ENCODE measurements at regions not wholly inside any gene's neighbourhood (a gene's known extent, or its start where the extent isn't known, plus 50 kb on each side); places are given as distances from the start of the nearest gene placed in this dataset.
"Not testable (repeated sequence)": the region's sequence is repeated elsewhere in the genome, so short reads cannot be mapped to it uniquely, and the experiment has no call there.

DNA sequence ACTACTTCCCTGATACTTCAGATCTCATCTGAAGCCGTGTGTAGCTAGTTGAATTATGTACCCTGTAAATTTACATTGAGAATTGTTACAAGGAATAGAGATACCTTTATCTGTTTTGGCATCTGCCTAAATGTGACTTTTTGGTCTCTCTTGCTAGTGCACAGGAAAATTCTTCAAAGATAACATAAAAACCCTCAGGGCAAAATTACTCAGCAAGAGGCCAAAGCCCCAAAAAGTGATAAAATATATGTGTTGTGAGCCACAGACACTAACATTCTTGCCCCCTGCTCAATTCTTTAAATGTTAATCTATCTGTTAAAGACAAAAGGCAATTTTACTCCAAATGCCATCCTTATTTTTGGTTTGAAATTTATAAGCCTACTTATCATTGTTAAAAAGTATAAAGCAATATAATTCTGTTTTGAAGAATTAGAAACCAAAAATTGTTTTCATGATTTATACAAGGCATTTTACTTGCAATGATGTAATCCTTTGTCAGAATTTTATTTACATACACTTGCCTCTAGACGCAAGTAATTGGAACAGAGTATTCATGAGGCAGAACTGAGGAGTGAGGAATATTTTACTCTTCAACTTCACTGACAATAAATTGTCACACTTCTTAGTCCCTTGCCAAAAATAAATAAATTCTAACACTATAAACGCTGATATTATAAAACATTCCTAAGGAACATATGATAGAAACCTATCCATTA lies 186.2 kb downstream of the EPM2A start:
- no peaks in the 10 kb centered on the region for H3K27me3 Mint-ChIP-seq (ENCODE audit: low read depth)
- no peaks in the 10 kb centered on the region for H3K36me3 Mint-ChIP-seq (ENCODE audit: insufficient read depth)
- no peak overlapping the region for H3K4me3 Mint-ChIP-seq
- DNase-seq (no peak), ATAC-seq (no peak)
- H3K9me3 Mint-ChIP-seq, result no peaks in the 10 kb centered on the region
- no peaks in the 10 kb centered on the region for H3K4me1 Mint-ChIP-seq (ENCODE audit: low read depth)

GRCh38 chr6:145551164-145551563 lies 184.2 kb downstream of the EPM2A start:
- Mint-ChIP-seq H3K36me3 (ENCODE audit: insufficient read depth) (no peaks in the 10 kb centered on the region), H3K27me3 (ENCODE audit: low read depth) (no peaks in the 10 kb centered on the region), H3K4me3 (no peak overlapping the region), H3K9me3 (no peaks in the 10 kb centered on the region), H3K4me1 (ENCODE audit: low read depth) (no peaks in the 10 kb centered on the region)
- DNase-seq (no peak), ATAC-seq (no peak)

GRCh38 chr6:145555084-145555483 lies 180.2 kb downstream of the EPM2A start:
- no peak overlapping the region for H3K4me3 Mint-ChIP-seq
- ATAC-seq (no peak), DNase-seq (no peak)
- no peaks in the 10 kb centered on the region for H3K36me3 Mint-ChIP-seq (ENCODE audit: insufficient read depth)
- no peaks in the 10 kb centered on the region for H3K9me3 Mint-ChIP-seq
- H3K27me3 Mint-ChIP-seq (ENCODE audit: low read depth), result no peaks in the 10 kb centered on the region
- no peaks in the 10 kb centered on the region for H3K4me1 Mint-ChIP-seq (ENCODE audit: low read depth)

GRCh38 chr6:145557474-145557873 lies 177.8 kb downstream of the EPM2A start:
- H3K4me3 Mint-ChIP-seq, result no peak overlapping the region
- no peak for ATAC-seq

DNA sequence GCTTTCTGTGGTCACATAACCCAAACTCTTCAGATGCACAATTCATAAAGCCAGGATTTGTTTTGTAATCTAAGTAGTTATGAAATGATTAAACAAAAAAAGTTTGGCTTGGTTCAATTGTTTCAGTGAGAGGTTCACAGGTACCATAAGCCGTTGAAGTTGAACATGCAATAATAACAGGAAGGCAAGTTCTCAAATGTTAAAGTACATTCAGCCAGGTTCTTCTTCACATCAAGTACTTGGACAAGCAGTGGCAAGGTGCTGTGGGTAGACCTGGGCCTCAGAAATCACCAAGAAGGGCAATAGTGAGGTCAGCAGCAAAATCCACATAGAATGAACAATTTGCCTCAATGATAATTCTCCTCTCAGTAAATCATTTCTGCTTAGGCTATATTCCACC lies 175.5 kb downstream of the EPM2A start:
- ATAC-seq, result no peak
- Mint-ChIP-seq H3K27me3 (ENCODE audit: low read depth) (no peaks in the 10 kb centered on the region), H3K4me3 (no peak overlapping the region), H3K4me1 (ENCODE audit: low read depth) (no peaks in the 10 kb centered on the region), H3K36me3 (ENCODE audit: insufficient read depth) (no peaks in the 10 kb centered on the region), H3K9me3 (no peaks in the 10 kb centered on the region)
- DNase-seq, result no peak

More at GRCh38 chr6:145557474-145557873, 177.8 kb downstream of the EPM2A start:
- H3K36me3 Mint-ChIP-seq (ENCODE audit: insufficient read depth), result no peaks in the 10 kb centered on the region
- no peaks in the 10 kb centered on the region for H3K9me3 Mint-ChIP-seq
- no peaks in the 10 kb centered on the region for H3K27me3 Mint-ChIP-seq (ENCODE audit: low read depth)
- no peaks in the 10 kb centered on the region for H3K4me1 Mint-ChIP-seq (ENCODE audit: low read depth)
- no peak for DNase-seq

DNA sequence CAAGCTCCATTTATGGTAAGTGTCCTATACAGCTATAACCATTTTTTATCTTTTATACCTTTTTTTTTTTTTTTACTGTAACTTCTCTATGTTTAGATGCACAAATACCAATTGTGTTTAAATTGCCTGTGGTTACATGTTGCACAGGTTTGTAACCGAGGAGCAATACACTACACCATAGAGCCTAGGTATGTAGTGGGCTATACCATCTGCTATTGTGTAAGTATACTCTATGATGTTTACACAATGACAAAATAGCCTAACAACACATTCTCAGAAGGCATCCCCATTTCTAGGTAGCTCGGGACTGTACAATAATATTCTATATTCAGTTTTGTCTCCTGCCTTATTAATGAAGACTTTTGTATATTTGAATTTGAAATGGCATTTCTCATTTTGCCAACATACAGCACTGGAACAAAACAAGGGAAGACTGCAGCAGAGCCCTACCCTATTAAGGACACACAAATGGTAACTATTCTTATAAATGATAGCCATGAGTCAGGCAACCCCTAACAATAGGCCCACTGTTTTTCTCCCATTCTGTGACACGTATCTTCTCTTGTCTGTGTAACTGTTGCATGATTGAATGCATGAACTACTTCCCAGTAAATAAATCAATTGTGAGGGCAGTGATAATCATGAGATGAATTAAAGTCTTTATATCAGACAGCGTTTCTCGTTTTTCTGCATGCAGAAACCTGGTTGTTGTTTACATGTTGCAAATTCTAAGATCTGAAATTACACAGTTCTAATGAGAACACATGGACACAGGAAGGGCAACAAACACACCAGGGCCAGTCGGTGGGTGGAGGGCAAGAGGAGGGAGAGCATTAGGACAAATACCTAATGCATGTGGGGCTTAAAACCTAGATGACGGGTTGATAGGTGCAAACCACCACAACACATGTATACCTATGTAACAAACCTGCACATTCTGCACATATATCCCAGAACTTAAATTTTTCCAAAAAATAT lies 173.9 kb downstream of the EPM2A start:
- H3K4me1 Mint-ChIP-seq (ENCODE audit: low read depth), result no peaks in the 10 kb centered on the region
- H3K4me3 Mint-ChIP-seq, result no peak overlapping the region
- ATAC-seq (no peak), DNase-seq (no peak)
- H3K36me3 Mint-ChIP-seq (ENCODE audit: insufficient read depth), result no peaks in the 10 kb centered on the region
- H3K27me3 Mint-ChIP-seq (ENCODE audit: low read depth), result no peaks in the 10 kb centered on the region
- H3K9me3 Mint-ChIP-seq, result no peaks in the 10 kb centered on the region

- H3K36me3 Mint-ChIP-seq (ENCODE audit: insufficient read depth), result no peaks in the 10 kb centered on the region
- no peak for DNase-seq
- H3K4me1 Mint-ChIP-seq (ENCODE audit: low read depth), result no peaks in the 10 kb centered on the region
- H3K4me3 Mint-ChIP-seq, result no peak overlapping the region
- ATAC-seq, result no peak
- no peaks in the 10 kb centered on the region for H3K9me3 Mint-ChIP-seq
- no peaks in the 10 kb centered on the region for H3K27me3 Mint-ChIP-seq (ENCODE audit: low read depth)
These were observed 172.3 kb downstream of the EPM2A start for GRCh38 chr6:145562771-145563615.

- ATAC-seq (no peak), DNase-seq (no peak)
- Mint-ChIP-seq H3K36me3 (ENCODE audit: insufficient read depth) (no peaks in the 10 kb centered on the region), H3K4me1 (ENCODE audit: low read depth) (no peaks in the 10 kb centered on the region), H3K27me3 (ENCODE audit: low read depth) (no peaks in the 10 kb centered on the region), H3K9me3 (no peaks in the 10 kb centered on the region), H3K4me3 (no peak overlapping the region)
These were observed 170.8 kb downstream of the EPM2A start for GRCh38 chr6:145564553-145564952.

GRCh38 chr6:145567684-145568252 lies 167.6 kb downstream of the EPM2A start:
- ATAC-seq (no peak), DNase-seq (no peak)
- no peak overlapping the region for H3K4me3 Mint-ChIP-seq
- H3K36me3 Mint-ChIP-seq (ENCODE audit: insufficient read depth), result no peaks in the 10 kb centered on the region
- H3K9me3 Mint-ChIP-seq, result no peaks in the 10 kb centered on the region
- no peaks in the 10 kb centered on the region for H3K4me1 Mint-ChIP-seq (ENCODE audit: low read depth)
- no peaks in the 10 kb centered on the region for H3K27me3 Mint-ChIP-seq (ENCODE audit: low read depth)

DNA sequence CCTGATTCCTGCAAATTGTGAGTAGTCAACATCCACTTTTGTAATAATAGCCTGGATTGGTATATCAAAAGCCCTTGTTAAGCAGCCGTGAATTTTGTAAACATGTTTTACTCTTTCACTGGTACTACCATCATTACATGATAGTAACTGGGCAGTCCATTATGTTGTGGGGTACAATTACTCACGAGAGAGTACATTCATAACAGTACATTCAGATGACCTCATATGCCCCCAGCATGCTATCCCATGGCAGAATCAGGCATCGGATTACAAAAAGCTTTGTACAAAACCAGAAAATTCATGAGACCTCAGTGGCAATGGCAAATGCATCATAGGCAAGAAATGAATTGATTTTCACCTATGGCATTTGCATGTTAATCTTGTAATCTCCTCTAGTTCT lies 166.2 kb downstream of the EPM2A start:
- Mint-ChIP-seq H3K4me1 (ENCODE audit: low read depth) (no peaks in the 10 kb centered on the region), H3K4me3 (no peak overlapping the region), H3K27me3 (ENCODE audit: low read depth) (no peaks in the 10 kb centered on the region), H3K36me3 (ENCODE audit: insufficient read depth) (no peaks in the 10 kb centered on the region), H3K9me3 (peaks cover 1% of the 10 kb centered on the region)
- ATAC-seq (no peak), DNase-seq (no peak)

DNA sequence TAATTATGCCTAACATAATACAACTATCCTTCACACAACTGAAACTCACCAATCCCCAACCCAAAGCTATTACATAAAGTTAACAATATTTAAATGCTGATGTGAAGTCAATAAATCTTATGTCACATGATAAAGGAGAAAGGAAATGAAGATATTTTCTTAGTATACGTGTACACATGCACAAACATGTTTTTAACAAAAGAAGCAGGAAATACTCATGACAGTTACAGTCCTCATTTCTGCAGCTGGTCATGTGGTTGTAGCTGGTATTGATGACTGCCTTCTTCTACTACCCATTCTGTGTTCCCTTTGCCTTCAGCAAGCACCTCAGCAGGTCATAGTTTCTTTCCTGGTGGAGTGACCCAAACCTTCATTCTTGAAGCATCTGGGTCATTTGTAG lies 165.0 kb downstream of the EPM2A start:
- DNase-seq; H3K4me1 Mint-ChIP-seq (ENCODE audit: low read depth); ATAC-seq; H3K27me3 Mint-ChIP-seq (ENCODE audit: low read depth); H3K4me3 Mint-ChIP-seq; H3K36me3 Mint-ChIP-seq (ENCODE audit: insufficient read depth): not testable (repeated sequence)
- peaks cover 13% of the 10 kb centered on the region for H3K9me3 Mint-ChIP-seq

- not testable (repeated sequence) for ATAC-seq; H3K4me1 Mint-ChIP-seq (ENCODE audit: low read depth); H3K36me3 Mint-ChIP-seq (ENCODE audit: insufficient read depth); DNase-seq; H3K4me3 Mint-ChIP-seq; H3K27me3 Mint-ChIP-seq (ENCODE audit: low read depth)
- H3K9me3 Mint-ChIP-seq, result peaks cover 42% of the 10 kb centered on the region
These were observed 161.1 kb downstream of the EPM2A start for GRCh38 chr6:145574269-145574668.

Measured in activated T-cell treated with anti-CD3 and anti-CD28 coated beads, Interleukin-2, amount 50 U/mL, for 4 hours (primary cell).